ENCODE measurements at regions not wholly inside any gene's neighbourhood (a gene's known extent, or its start where the extent isn't known, plus 50 kb on each side); places are given as distances from the start of the nearest gene placed in this dataset.
A peak's percentile ranks its signal among the peaks of the same experiment; 100 is the strongest.

DNA sequence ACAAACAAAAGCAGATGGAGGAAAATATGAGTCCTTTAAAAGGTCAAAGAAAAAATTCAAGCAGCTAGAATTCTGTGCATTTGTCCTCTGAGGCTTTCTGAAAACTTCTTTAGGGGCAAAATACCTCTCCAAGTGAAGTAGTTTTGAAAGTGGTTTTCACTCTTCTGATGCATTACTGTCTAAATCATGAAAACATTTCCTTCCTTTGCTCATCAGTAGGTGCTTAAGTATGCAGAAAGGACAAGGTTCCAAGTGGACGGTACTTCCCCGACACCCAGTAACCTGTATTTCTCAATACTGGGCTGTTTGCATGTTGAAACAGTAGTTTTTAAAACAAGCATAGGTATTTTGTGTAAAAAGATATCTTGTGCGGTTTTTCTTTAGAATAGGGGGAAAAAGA is 189.1 kb upstream of the ERBB4 start (continued):
- TF ChIP-seq SMAD1 (IDR thresholded peaks at IDR 0.05; ENCODE audit: low read depth, partially characterized antibody) = no peak
- TF ChIP-seq, protein P1, sequence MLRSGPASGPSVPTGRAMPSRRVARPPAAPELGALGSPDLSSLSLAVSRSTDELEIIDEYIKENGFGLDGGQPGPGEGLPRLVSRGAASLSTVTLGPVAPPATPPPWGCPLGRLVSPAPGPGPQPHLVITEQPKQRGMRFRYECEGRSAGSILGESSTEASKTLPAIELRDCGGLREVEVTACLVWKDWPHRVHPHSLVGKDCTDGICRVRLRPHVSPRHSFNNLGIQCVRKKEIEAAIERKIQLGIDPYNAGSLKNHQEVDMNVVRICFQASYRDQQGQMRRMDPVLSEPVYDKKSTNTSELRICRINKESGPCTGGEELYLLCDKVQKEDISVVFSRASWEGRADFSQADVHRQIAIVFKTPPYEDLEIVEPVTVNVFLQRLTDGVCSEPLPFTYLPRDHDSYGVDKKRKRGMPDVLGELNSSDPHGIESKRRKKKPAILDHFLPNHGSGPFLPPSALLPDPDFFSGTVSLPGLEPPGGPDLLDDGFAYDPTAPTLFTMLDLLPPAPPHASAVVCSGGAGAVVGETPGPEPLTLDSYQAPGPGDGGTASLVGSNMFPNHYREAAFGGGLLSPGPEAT (IDR thresholded peaks at IDR 0.05; ENCODE audit: low read depth) = no peak
- TF ChIP-seq LARP7 (IDR thresholded peaks at IDR 0.05) = no peak
- no peak for TF ChIP-seq ZNF274 (IDR thresholded peaks at IDR 0.05; ENCODE audit: insufficient read depth, insufficient read length)
- TF ChIP-seq, protein P2, sequence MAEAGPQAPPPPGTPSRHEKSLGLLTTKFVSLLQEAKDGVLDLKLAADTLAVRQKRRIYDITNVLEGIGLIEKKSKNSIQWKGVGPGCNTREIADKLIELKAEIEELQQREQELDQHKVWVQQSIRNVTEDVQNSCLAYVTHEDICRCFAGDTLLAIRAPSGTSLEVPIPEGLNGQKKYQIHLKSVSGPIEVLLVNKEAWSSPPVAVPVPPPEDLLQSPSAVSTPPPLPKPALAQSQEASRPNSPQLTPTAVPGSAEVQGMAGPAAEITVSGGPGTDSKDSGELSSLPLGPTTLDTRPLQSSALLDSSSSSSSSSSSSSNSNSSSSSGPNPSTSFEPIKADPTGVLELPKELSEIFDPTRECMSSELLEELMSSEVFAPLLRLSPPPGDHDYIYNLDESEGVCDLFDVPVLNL (IDR thresholded peaks at IDR 0.05; ENCODE audit: low read depth, low read length) = no peak
- no peak for TF ChIP-seq TBL1XR1 (IDR thresholded peaks at IDR 0.05; ENCODE audit: low read depth, low read length)
- TF ChIP-seq, protein P3, sequence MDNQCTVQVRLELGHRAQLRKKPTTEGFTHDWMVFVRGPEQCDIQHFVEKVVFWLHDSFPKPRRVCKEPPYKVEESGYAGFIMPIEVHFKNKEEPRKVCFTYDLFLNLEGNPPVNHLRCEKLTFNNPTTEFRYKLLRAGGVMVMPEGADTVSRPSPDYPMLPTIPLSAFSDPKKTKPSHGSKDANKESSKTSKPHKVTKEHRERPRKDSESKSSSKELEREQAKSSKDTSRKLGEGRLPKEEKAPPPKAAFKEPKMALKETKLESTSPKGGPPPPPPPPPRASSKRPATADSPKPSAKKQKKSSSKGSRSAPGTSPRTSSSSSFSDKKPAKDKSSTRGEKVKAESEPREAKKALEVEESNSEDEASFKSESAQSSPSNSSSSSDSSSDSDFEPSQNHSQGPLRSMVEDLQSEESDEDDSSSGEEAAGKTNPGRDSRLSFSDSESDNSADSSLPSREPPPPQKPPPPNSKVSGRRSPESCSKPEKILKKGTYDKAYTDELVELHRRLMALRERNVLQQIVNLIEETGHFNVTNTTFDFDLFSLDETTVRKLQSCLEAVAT (IDR thresholded peaks at IDR 0.05) = no peak
- TF ChIP-seq TCF3 (IDR thresholded peaks at IDR 0.05; ENCODE audit: borderline replicate concordance, insufficient read depth, low read depth, low read length) = no peak
- TF ChIP-seq, protein P4, sequence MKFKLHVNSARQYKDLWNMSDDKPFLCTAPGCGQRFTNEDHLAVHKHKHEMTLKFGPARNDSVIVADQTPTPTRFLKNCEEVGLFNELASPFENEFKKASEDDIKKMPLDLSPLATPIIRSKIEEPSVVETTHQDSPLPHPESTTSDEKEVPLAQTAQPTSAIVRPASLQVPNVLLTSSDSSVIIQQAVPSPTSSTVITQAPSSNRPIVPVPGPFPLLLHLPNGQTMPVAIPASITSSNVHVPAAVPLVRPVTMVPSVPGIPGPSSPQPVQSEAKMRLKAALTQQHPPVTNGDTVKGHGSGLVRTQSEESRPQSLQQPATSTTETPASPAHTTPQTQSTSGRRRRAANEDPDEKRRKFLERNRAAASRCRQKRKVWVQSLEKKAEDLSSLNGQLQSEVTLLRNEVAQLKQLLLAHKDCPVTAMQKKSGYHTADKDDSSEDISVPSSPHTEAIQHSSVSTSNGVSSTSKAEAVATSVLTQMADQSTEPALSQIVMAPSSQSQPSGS (IDR thresholded peaks at IDR 0.05; ENCODE audit: low read length) = peak; percentile 61; the same call in 1 of the 2 replicates
- TF ChIP-seq, protein P5, sequence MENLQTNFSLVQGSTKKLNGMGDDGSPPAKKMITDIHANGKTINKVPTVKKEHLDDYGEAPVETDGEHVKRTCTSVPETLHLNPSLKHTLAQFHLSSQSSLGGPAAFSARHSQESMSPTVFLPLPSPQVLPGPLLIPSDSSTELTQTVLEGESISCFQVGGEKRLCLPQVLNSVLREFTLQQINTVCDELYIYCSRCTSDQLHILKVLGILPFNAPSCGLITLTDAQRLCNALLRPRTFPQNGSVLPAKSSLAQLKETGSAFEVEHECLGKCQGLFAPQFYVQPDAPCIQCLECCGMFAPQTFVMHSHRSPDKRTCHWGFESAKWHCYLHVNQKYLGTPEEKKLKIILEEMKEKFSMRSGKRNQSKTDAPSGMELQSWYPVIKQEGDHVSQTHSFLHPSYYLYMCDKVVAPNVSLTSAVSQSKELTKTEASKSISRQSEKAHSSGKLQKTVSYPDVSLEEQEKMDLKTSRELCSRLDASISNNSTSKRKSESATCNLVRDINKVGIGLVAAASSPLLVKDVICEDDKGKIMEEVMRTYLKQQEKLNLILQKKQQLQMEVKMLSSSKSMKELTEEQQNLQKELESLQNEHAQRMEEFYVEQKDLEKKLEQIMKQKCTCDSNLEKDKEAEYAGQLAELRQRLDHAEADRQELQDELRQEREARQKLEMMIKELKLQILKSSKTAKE (IDR thresholded peaks at IDR 0.05; ENCODE audit: low read depth, poor library complexity, severe bottlenecking) = peak; percentile 20
- TF ChIP-seq, protein P6, sequence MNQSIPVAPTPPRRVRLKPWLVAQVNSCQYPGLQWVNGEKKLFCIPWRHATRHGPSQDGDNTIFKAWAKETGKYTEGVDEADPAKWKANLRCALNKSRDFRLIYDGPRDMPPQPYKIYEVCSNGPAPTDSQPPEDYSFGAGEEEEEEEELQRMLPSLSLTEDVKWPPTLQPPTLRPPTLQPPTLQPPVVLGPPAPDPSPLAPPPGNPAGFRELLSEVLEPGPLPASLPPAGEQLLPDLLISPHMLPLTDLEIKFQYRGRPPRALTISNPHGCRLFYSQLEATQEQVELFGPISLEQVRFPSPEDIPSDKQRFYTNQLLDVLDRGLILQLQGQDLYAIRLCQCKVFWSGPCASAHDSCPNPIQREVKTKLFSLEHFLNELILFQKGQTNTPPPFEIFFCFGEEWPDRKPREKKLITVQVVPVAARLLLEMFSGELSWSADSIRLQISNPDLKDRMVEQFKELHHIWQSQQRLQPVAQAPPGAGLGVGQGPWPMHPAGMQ (IDR thresholded peaks at IDR 0.05; ENCODE audit: borderline replicate concordance) = no peak
- TF ChIP-seq, protein P7, sequence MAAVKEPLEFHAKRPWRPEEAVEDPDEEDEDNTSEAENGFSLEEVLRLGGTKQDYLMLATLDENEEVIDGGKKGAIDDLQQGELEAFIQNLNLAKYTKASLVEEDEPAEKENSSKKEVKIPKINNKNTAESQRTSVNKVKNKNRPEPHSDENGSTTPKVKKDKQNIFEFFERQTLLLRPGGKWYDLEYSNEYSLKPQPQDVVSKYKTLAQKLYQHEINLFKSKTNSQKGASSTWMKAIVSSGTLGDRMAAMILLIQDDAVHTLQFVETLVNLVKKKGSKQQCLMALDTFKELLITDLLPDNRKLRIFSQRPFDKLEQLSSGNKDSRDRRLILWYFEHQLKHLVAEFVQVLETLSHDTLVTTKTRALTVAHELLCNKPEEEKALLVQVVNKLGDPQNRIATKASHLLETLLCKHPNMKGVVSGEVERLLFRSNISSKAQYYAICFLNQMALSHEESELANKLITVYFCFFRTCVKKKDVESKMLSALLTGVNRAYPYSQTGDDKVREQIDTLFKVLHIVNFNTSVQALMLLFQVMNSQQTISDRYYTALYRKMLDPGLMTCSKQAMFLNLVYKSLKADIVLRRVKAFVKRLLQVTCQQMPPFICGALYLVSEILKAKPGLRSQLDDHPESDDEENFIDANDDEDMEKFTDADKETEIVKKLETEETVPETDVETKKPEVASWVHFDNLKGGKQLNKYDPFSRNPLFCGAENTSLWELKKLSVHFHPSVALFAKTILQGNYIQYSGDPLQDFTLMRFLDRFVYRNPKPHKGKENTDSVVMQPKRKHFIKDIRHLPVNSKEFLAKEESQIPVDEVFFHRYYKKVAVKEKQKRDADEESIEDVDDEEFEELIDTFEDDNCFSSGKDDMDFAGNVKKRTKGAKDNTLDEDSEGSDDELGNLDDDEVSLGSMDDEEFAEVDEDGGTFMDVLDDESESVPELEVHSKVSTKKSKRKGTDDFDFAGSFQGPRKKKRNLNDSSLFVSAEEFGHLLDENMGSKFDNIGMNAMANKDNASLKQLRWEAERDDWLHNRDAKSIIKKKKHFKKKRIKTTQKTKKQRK (IDR thresholded peaks at IDR 0.05; ENCODE audit: low read depth, low read length) = no peak
- TF ChIP-seq CREM (IDR thresholded peaks at IDR 0.05; ENCODE audit: low read depth) = no peak
- TF ChIP-seq GABPA (IDR thresholded peaks at IDR 0.05; ENCODE audit: low read depth) = 0 out of 2 replicates have a peak, but pooled peaks have one; percentile 21
- TF ChIP-seq MXI1 (IDR thresholded peaks at IDR 0.05; ENCODE audit: low read depth, low read length) = no peak
- no peak for TF ChIP-seq KAT2A (conservative IDR thresholded peaks at IDR 0.05; ENCODE audit: control insufficient read depth, low read depth, low read length)
- TF ChIP-seq NFXL1 (IDR thresholded peaks at IDR 0.05; ENCODE audit: borderline replicate concordance) = no peak
- no peak for TF ChIP-seq ATF7 (IDR thresholded peaks at IDR 0.05; ENCODE audit: low read depth)

Data from GM12878 (cell line).